ENCODE measurements at regions not wholly inside any gene's neighbourhood (a gene's known extent, or its start where the extent isn't known, plus 50 kb on each side); places are given as distances from the start of the nearest gene placed in this dataset.

DNA sequence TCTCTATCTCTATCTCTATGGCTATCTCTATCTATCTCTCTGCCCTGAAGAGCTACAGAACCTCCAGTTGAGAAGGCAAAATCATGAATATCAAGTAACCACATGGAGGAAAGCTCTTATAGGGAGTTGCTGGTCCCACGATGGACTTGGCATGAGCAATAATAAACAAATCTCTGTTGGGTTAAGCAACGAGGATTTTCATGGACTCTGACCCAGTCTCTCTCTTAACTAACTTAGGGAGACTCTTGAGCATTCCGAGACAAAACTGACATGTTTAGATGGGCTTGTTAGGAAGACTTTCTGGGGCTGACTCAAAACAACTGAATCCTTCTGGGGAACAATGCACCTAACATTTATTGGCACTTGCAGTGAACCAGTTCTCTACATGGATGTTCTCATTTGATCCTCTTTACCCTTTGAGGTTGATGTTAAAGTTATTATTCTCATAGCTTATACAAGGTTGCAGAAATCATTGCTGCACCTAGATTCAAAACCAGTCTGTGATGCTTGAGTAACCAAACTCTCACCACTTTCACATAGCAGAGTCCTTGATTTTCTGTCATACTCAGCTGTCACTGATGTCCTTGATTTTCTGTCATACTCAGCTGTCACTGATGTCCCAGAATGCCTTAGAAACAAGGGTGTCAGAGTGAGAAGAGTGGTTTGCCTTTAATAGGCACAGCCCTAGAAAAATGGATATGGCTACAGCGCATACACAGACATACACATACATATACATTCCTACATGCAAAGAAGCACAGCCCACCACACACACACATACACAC, 354.6 kb upstream of the MAF start:
- TF ChIP-seq, protein P1, sequence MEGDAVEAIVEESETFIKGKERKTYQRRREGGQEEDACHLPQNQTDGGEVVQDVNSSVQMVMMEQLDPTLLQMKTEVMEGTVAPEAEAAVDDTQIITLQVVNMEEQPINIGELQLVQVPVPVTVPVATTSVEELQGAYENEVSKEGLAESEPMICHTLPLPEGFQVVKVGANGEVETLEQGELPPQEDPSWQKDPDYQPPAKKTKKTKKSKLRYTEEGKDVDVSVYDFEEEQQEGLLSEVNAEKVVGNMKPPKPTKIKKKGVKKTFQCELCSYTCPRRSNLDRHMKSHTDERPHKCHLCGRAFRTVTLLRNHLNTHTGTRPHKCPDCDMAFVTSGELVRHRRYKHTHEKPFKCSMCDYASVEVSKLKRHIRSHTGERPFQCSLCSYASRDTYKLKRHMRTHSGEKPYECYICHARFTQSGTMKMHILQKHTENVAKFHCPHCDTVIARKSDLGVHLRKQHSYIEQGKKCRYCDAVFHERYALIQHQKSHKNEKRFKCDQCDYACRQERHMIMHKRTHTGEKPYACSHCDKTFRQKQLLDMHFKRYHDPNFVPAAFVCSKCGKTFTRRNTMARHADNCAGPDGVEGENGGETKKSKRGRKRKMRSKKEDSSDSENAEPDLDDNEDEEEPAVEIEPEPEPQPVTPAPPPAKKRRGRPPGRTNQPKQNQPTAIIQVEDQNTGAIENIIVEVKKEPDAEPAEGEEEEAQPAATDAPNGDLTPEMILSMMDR (conservative IDR thresholded peaks at IDR 0.05; ENCODE audit: low read depth, low read length): no peak
- no peak overlapping the region for H3K4me3 ChIP-seq (ENCODE audit: low read length)
- DNase-seq (ENCODE audit: low read depth): no peak

DNA sequence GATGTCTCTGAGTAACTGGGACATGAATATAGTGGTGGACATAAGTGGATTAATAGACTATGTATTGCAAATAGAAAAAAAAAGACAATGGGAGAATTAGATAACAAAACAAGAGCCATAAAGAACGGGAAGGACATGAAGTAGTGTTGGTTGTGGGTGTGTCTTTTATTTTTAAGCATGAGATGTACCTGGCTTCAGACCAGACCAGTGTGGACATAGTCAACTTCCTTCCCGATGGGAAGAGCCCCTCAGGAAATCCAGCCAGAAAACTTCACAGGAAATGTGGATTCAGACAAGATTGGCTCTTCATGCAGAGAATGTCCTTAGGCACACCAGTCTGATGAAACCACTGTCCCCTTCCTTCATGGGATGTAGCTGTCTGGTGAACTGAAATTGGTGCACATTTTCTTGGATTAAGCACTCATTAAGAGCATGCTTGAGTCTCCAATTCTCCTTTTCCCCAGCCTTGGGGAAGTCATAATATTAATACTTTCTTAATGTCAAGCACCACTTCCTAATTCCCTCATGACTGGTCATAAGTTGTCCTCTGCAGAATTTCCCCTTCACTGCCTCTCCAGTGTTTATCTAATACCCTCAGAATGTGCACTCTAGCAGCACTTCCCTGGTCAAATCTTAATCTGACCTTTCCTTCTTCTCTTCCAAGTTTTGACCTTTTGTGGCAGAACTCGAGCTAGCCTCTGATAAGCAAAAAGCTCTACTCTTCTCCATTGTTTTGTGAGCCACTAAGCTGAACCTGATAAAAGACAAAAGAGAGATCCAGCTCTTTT, 350.6 kb upstream of the MAF start:
- no peak overlapping the region for H3K4me3 ChIP-seq (ENCODE audit: low read length)
- DNase-seq (ENCODE audit: low read depth): no peak
- TF ChIP-seq, protein P1 (conservative IDR thresholded peaks at IDR 0.05; ENCODE audit: low read depth, low read length): no peak

DNA sequence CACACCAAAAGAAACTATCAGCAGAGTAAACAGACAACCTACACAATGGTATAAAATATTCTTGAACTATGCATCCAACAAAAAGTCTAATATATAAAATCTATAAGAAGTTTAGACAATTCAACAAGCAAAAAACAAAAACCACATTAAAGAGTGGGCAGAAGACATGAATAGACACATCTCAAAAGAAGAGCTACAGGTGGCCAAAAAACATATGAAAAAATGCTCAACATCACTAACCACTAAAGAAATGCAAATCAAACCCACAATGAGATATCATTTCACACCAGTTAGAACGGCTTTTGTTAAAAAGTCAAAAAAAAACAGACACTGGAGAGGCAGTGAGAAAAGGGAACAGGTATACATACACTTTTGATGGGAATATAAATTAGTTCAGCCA, 348.9 kb upstream of the MAF start:
- H3K4me3 ChIP-seq (ENCODE audit: low read length): no peak overlapping the region
- no peak for DNase-seq (ENCODE audit: low read depth)
- TF ChIP-seq, protein P1 (conservative IDR thresholded peaks at IDR 0.05; ENCODE audit: low read depth, low read length): no peak

DNA sequence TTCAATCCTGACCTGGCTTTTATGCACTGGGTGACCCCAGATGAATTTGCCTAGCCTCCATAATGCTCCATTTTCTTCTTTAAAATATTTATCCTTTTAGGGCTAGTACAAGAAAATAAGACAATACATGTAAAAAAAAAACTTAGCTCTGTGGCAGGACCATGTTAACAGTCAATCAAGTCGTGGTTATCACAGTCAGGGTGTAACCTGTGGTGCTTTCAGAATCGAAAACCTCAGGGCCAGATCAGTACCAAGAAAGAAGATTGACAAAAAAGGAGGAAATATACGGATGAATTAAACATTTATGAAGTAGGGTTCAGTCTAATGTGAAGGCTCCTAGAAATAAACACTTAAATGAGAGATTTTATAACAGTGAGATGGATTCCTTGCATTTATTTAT, 347.2 kb upstream of the MAF start:
- TF ChIP-seq, protein P1 (conservative IDR thresholded peaks at IDR 0.05; ENCODE audit: low read depth, low read length): no peak
- DNase-seq (ENCODE audit: low read depth): no peak
- H3K4me3 ChIP-seq (ENCODE audit: low read length): no peak overlapping the region

DNA sequence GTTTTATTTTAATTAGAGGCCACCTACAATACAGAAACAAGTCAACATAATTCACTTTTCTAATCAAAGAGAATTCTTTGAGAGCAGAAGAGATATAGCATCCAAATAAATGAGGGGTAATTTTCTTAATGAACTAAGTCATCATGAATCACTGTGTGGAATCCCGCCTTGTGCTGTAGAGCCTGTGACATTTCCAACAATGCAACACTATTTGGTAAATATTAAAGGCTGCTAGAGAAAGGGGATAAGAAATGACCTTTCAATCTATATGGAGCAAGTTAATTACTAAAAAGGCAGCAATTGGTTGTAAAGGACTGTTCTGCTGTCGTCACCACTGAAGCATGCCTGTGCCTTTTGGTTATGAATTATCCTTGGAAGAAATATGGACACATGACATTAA, 345.7 kb upstream of the MAF start:
- no peak overlapping the region for H3K4me3 ChIP-seq (ENCODE audit: low read length)
- DNase-seq (ENCODE audit: low read depth): no peak
- TF ChIP-seq, protein P1 (conservative IDR thresholded peaks at IDR 0.05; ENCODE audit: low read depth, low read length): no peak

DNA sequence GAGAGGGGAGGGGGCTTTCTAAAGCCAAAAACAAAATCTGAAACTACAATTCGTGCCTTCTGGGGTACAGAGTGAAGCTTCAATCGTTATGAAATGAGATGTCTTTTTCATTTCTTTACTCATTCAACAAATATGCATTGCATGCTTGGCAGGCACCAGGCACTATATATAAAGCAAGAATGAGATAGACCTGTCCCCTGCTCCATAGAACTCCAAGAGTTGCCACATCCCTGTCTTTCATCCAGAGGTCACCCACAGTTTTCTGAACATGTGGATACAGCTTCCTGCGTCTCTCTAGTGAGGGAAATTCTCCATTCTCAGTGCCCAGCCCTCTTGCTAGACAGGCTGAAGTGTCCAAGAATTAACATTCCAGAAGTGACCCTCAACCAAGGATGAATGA, 343.2 kb upstream of the MAF start:
- no peak for DNase-seq (ENCODE audit: low read depth)
- no peak overlapping the region for H3K4me3 ChIP-seq (ENCODE audit: low read length)
- TF ChIP-seq, protein P1 (conservative IDR thresholded peaks at IDR 0.05; ENCODE audit: low read depth, low read length): no peak

Measured in retinal pigment epithelial cell (primary cell).